PFSK-1 (cell line): ENCODE measurements at regions not wholly inside any gene's neighbourhood (a gene's known extent, or its start where the extent isn't known, plus 50 kb on each side); places are given as distances from the start of the nearest gene placed in this dataset.

ENCODE experiments used
- POLR2AphosphoS5 ChIP-seq: IDR thresholded peaks from 2 replicates; pipeline ENCODE4 v1.6.1; 2012; ENCODE audit warnings: low read depth, mild to moderate bottlenecking, control low read depth, low read length, moderate library complexity
- SIN3A ChIP-seq: IDR thresholded peaks from 2 replicates; pipeline ENCODE4 v1.6.1; 2012; ENCODE audit warnings: mild to moderate bottlenecking, low read length, moderate library complexity, borderline replicate concordance; ENCODE audit not compliant: insufficient read depth
- TF ChIP-seq, protein P1 (sequence below), 2 experiments: IDR thresholded peaks; 2 replicates each; pipeline versions ENCODE4 v1.6.1 to v1.8.0; 2011 to 2012; ENCODE audit warnings: low read depth in 2 of 2, low read length in 2 of 2, control low read depth in 1 of 2, inconsistent platforms in 1 of 2, mild to moderate bottlenecking in 1 of 2, moderate library complexity in 1 of 2; ENCODE audit not compliant: insufficient read depth in 1 of 2

DNA sequence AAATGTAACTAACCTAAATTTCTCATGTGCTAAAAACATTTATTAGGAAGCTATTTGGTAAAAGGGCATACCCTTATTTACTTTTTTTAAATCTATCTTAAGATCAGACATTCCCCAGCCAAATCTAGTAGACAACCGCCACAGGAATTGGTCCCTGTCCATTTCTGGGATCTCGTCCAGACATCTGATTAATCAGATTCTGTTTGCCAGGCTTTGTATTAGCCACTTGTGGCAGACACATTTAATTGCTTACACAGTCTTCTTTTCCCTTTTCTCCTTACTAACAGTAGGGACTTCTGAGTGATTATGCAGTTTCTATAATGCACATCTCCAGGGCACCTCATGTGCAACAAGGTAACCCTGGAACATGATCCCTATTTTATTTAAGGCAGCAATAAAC, 449.0 kb upstream of the RGS18 start:
- TF ChIP-seq POLR2AphosphoS5: no peak
- TF ChIP-seq, protein P1, sequence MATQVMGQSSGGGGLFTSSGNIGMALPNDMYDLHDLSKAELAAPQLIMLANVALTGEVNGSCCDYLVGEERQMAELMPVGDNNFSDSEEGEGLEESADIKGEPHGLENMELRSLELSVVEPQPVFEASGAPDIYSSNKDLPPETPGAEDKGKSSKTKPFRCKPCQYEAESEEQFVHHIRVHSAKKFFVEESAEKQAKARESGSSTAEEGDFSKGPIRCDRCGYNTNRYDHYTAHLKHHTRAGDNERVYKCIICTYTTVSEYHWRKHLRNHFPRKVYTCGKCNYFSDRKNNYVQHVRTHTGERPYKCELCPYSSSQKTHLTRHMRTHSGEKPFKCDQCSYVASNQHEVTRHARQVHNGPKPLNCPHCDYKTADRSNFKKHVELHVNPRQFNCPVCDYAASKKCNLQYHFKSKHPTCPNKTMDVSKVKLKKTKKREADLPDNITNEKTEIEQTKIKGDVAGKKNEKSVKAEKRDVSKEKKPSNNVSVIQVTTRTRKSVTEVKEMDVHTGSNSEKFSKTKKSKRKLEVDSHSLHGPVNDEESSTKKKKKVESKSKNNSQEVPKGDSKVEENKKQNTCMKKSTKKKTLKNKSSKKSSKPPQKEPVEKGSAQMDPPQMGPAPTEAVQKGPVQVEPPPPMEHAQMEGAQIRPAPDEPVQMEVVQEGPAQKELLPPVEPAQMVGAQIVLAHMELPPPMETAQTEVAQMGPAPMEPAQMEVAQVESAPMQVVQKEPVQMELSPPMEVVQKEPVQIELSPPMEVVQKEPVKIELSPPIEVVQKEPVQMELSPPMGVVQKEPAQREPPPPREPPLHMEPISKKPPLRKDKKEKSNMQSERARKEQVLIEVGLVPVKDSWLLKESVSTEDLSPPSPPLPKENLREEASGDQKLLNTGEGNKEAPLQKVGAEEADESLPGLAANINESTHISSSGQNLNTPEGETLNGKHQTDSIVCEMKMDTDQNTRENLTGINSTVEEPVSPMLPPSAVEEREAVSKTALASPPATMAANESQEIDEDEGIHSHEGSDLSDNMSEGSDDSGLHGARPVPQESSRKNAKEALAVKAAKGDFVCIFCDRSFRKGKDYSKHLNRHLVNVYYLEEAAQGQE (IDR thresholded peaks at IDR 0.05; ENCODE audit: insufficient read depth in 1 of 2, low read depth in 2 of 2, low read length in 2 of 2): no peak
- no peak for TF ChIP-seq SIN3A
